ENCODE measurements at regions not wholly inside any gene's neighbourhood (a gene's known extent, or its start where the extent isn't known, plus 50 kb on each side); places are given as distances from the start of the nearest gene placed in this dataset.

DNA sequence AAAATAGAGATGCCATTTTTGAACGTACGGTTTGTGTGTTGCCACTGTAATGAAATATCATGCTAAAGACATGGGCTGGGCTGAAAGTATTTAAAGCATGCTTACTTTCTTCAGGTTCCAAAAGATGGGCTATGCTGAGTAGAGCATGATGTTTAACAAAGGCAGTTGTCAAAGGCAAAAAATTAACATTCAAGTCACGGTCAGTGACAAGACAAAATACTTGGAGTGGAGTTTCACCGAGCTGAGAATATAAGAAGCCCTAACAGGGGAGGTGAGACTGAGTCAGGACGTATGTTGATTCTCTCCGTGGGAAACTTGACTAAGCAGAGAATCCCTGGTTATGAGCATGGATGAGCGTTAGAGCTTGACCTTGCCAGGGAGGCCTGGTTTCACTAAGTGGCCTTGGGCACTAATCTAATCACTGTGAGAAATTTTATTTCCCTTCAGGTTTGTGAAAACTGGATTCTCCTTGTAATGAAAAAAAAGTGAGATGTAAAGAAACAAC, 218.2 kb upstream of the ADAMTS9 start:
- DNase-seq: no peak

- DNase-seq: no peak
These were observed 215.2 kb upstream of the ADAMTS9 start for GRCh38 chr3:64903006-64903405.

GRCh38 chr3:64901986-64902516, 214.3 kb upstream of the ADAMTS9 start:
- DNase-seq: no peak

- DNase-seq: no peak
These were observed 213.7 kb upstream of the ADAMTS9 start for GRCh38 chr3:64901522-64901885.

DNA sequence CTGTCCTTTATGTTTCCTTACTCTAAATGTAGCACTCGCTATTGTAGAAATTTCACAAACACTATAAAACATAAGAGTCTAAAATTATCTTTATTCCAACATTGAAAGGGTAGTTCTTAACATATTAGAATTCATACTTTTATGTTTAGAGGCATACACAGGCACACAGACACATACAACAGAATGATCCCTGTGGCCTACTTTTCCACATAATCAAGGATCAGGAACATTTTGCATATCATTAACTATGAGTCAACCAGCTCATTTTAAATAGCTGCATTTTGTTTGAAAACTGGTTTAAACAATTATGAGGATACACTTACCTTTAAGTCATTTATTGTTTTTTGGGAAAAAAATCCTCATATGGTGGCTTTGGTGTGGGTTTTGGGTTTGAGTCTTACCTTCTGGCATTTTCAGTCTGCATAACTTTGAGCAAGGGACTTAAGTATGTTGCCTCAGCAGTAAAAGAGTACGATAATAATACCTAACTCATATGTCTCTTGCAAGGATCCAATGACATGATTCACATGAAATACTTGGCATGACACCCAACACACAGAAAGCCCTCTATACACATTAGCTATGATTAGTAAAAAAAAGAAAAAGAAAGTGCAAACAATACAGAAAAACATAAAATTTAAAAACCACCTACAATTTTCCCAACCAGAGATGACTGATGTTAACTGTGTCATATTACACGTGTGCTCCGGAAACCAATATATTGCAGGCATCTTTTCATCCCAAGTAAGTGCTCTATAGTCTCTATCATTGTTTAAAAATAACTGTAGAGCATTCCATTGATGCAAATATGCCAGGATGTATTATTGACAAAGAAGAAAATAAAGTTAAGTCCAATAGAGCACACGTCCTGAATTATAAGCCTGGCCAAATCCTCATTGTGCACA, 213.1 kb upstream of the ADAMTS9 start:
- DNase-seq: no peak

GRCh38 chr3:64900156-64900555, 212.4 kb upstream of the ADAMTS9 start:
- no peak for DNase-seq

- no peak for DNase-seq
These were observed 211.1 kb upstream of the ADAMTS9 start for GRCh38 chr3:64898941-64899340.

- DNase-seq: no peak
These were observed 208.4 kb upstream of the ADAMTS9 start for GRCh38 chr3:64895991-64896895.

DNA sequence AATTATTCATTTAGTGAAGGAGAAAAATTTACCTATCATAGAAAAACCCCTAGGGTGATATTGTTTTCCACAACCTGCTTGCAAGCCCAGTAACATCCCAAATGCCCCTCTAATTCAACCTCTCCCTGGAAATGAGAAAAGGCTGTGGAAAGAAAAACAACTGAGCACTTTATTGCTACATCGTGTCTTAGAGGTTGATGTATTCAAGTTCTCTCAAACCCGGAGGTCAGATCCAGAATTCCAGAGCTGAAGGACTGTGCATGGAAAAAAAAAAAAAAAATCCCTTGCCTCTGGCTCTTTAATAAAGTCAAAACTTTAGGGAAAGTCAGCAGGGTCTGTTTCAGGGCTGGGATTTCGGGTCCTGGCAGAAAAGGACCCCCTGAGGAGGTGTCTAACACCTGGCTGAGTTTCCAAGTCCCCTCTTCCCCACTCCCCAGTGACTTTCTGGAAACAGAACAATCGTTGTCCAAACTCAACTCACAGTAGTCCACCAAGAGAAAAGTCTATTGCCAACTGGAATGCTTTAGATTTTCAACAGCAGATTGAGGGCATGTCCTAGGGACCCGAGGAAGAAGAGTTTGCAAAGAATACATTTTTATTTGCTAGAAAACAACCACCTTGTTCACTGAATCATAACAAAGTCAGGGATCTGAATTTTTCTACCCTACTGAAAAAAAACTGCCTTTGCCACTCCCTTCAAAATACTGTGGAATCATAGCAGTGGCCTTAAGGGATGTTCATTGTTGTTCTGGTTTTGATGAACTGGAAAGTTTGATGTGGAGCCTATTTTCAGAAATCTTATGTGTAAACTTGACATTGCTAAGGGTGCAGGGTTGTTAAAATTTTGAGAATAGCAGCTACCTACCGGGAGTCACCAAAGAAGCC, 207.5 kb upstream of the ADAMTS9 start:
- no peak for DNase-seq

GRCh38 chr3:64894006-64894405, 206.2 kb upstream of the ADAMTS9 start:
- no peak for DNase-seq

GRCh38 chr3:64892671-64893309, 205.0 kb upstream of the ADAMTS9 start:
- DNase-seq: no peak

GRCh38 chr3:64891021-64891420, 203.2 kb upstream of the ADAMTS9 start:
- DNase-seq: no peak

DNA sequence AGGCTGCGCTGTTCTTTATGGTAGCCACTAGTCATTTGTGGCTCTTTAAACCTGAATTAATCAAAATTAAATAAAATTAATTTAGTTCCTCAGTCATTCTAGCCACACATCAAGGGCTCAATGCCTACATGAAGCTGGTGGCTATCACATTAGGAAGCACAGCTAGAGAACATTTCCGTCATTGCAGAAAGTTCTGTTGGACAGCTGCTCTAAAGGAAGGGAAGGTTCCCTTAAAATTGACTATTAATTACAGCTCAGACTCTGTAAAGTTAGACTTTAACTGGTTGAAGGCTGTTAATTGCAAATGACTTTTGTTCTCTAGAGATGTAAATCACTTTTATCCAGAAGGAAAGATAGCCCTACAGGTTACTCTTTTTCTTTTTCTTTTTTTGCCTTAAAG, 202.7 kb upstream of the ADAMTS9 start:
- no peak for DNase-seq

- DNase-seq: no peak
These were observed 202.2 kb upstream of the ADAMTS9 start for GRCh38 chr3:64890006-64890405.

DNA sequence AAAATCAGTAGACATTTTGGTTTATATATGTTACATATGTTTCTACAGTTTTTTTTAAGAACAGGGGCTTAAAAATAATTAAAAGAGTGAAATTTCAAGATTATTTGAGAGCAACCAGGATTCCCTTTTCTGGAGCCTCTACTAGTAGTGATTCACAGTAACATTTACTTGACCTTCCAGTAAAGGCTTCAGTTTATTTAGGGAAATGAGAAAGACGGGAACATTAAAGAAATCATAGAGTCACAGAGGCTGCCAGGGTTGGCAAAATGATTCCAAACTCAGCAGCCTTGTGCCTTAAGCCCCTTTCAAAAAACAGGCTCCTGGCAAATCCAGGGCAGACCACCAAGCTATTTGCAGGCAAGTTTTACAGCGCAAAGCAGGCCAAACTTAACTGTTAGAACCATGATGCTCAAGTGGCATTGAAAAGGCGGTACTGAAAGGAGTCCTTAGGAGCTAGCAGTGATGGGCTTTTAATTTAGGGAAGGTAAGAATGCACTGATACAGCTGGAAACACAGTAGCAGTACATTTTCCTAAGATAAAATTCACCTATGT, 201.1 kb upstream of the ADAMTS9 start:
- DNase-seq: no peak

DNA sequence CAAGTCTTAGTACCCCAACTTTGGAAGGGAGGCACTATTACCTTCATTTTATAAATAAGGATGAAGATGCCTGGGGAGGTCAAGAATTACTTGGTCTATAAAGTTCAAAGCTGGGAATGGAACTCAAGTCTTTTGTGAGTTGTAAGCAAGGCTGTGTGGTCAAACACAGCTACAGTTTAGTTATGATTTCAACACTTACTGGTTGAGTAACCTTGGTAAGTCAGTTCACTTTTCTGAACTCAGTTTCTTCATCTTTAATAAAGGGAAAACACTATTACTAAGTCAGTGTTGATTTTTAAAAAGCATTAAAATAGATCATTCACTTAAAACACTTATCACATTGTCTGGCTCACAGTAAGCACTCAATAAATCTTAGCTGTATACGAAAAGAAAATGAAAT, 200.4 kb upstream of the ADAMTS9 start:
- DNase-seq: no peak

- DNase-seq: no peak
These were observed 197.3 kb upstream of the ADAMTS9 start for GRCh38 chr3:64885055-64885454.

DNA sequence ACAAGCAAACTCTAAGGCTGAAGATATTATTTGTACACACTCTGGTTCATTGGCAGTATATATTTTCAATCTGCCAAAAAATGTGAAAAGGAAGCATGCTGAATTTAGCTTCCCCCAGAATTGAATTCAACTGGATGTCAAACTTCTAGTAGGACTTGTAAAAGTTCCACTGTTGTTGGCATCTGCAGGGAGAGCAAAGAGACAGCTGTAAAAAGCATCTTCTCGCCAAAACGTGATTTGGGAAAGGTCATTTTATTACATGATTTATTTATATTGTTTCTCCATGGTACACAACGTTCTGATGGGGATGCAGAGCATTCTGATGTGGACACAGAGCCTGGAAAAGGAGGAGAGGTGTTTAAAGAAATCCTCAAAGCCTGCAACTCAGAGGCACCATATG, 196.7 kb upstream of the ADAMTS9 start:
- DNase-seq: no peak

- no peak for DNase-seq
These were observed 193.1 kb upstream of the ADAMTS9 start for GRCh38 chr3:64880916-64881315.

DNA sequence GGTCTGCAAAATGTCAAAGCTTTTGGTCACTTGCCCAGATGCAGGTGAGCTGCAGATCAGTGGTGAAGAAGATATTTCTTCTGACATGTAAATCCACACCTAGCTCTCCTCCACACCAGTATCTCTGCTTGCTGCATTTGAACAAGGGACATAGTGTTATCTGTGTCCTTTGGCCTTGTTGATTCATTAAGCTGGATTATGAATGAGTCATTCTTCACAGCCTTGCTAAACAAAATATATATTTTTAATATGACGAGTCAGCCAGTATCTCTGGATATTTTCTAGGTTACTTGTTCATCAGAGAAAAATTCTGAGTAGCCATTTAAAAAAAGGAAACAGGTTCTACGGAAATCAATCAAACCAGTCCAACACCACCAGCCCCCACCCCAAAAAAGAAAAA, 190.6 kb upstream of the ADAMTS9 start:
- DNase-seq: no peak

DNA sequence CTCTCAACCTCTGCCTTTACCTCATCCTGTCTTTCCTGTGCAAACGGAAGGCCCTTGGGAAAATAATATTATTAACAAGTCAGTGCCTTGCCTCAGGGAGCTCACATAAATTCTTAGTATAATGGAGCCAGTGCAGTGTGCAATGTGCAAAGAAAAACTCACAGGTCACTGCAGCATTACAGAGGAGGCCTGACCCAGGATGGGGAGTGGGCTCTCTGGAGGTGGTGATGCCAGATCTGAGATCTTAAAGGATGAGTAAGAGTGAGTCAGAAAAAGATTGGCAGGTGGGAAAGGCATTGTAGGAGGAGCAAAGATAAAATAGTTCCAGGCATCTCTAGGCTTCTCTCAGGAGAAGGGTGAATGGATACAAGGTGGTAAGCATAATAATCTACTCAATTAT, 185.6 kb upstream of the ADAMTS9 start:
- DNase-seq: no peak

DNA sequence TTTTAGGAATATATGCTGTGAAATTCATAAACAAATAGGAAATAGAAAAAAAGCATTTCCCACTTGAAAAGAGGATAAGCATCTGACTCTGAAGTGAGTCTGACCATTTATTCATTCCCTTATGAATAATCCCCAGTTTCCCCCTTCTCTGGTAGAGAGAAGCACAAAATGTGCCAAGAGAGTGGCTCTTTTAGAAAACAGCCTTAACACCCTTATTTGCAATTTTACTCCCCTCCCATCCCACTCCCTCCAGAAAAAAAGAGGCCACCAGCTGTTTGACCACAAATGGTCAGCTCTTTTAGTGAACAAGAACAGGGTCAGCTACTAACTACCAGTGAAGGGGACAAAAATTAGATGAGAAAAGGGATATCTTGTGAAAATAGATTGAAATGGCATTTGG, 184.5 kb upstream of the ADAMTS9 start:
- DNase-seq: no peak
